ENCODE measurements at regions not wholly inside any gene's neighbourhood (a gene's known extent, or its start where the extent isn't known, plus 50 kb on each side); places are given as distances from the start of the nearest gene placed in this dataset.
"Not testable (repeated sequence)": the region's sequence is repeated elsewhere in the genome, so short reads cannot be mapped to it uniquely, and the experiment has no call there.

- not testable (repeated sequence) for DNase-seq (ENCODE audit: low spot score)
Measured at GRCh38 chr7:67674862-67675261, 678.2 kb downstream of the TYW1 start.

DNA sequence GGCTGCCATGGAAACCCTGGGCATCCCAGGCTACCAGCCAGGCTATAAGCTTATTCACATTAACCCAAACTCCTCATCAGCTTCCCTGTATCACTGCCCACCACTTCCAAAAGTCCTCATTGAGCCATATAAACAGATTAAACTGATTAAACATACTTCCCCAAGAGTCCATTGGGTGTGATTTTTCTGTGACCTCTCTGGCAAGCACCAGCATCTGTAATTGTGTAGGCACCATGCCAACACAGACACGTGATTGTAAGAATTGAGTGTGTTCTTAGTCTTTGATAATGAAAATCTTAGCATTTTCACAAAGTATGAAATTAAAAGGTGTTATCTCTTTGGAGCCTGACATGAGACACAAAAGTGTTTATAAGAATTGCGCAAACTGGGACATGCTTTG is 679.3 kb downstream of the TYW1 start:
- no peak for DNase-seq (ENCODE audit: low spot score)

GRCh38 chr7:67678419-67678818 is 681.8 kb downstream of the TYW1 start:
- no peak for DNase-seq (ENCODE audit: low spot score)

- no peak for DNase-seq (ENCODE audit: low spot score)
Measured at GRCh38 chr7:67683628-67684027, 687.0 kb downstream of the TYW1 start.

DNA sequence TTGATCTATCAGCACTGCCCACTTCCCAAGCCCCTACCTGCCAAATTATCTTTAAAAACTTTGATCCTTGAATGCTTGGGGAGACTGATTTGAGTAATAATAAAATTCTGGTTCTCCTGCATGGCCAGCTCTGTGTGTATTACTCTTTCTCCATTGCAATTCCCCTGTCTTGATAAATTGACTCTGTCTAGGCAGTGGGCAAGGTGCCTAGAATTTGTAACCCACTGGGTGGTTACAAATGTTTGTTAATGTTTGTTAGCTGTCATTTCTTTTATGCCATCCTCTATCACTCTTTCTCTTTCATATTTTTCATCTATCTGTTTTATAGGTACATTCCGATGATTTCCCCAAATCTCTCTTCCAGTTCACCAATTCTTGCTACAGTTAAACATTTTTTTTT is 694.1 kb downstream of the TYW1 start:
- DNase-seq (ENCODE audit: low spot score) = no peak

- no peak for DNase-seq (ENCODE audit: low spot score)
Measured at GRCh38 chr7:67692425-67692824, 695.8 kb downstream of the TYW1 start.

DNA sequence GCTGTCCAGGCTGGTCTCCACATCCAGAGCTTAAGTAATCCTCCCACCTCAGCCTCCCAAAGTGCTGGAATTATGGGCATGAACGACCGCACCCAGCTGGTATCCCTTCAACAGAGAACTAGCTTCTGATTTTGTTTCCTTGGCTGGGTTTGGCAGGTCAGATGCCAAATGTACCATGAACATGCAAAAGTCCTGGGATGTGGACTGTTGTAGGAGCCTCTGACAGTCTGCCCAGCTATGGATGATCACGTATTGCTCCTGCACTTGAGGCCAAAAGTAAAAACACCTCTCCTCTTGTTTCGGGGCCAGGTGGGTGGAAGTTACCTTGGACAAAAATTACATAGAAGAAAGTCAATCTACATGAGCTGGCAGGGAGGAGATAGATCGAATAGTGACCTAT is 699.5 kb downstream of the TYW1 start:
- DNase-seq (ENCODE audit: low spot score) = no peak

DNA sequence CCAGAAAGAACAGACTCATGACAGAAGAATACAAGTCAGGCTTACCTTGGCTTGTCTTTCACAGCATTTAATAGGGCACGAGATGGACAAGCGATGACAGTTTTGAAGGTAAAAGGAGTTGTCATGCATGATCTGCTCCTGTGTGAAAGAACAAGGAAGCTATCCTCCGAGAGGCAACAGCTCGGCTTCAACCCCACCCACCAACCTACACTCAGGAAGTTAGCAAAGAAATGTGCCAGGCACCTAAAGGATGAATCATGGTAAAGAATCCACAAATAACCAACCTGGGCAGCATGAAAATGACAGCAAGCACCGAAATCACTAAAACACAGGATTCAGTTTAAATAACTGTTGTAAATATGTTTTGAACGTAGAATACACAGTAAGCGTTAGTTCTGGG is 700.2 kb downstream of the TYW1 start:
- DNase-seq (ENCODE audit: low spot score) = peak; percentile 51

GRCh38 chr7:67698354-67698753 is 701.7 kb downstream of the TYW1 start:
- DNase-seq (ENCODE audit: low spot score) = no peak

- DNase-seq (ENCODE audit: low spot score) = no peak
Measured at GRCh38 chr7:67705850-67706249, 709.2 kb downstream of the TYW1 start.

- DNase-seq (ENCODE audit: low spot score) = no peak
Measured at GRCh38 chr7:67711706-67712105, 715.1 kb downstream of the TYW1 start.

GRCh38 chr7:67713451-67714056 is 716.9 kb downstream of the TYW1 start:
- DNase-seq (ENCODE audit: low spot score) = no peak

GRCh38 chr7:67716729-67717128 is 720.1 kb downstream of the TYW1 start:
- DNase-seq (ENCODE audit: low spot score) = no peak

- no peak for DNase-seq (ENCODE audit: low spot score)
Measured at GRCh38 chr7:67723591-67723990, 727.0 kb downstream of the TYW1 start.

DNA sequence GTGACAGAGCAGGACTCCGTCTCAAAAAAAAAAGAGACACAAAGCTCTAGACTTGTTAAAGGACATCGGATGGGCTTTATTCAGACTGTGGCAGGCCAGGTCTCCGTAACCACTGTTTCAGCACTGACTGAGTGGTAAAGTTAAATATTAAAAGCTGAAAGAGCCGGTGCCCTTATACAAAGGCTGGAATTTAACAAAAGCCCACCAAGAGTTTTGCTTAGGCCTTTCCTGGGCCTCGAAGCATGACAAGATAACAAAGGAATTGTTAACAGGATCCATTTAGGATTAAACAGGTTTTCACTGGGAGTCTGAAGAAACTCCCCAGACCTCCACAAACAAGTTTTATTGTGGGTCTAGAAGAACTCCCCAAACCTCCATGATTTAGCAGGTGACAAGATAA is 727.8 kb downstream of the TYW1 start:
- DNase-seq (ENCODE audit: low spot score) = no peak

- DNase-seq (ENCODE audit: low spot score) = no peak
Measured at GRCh38 chr7:67724955-67725354, 728.3 kb downstream of the TYW1 start.

GRCh38 chr7:67725423-67725822 is 728.8 kb downstream of the TYW1 start:
- no peak for DNase-seq (ENCODE audit: low spot score)

DNA sequence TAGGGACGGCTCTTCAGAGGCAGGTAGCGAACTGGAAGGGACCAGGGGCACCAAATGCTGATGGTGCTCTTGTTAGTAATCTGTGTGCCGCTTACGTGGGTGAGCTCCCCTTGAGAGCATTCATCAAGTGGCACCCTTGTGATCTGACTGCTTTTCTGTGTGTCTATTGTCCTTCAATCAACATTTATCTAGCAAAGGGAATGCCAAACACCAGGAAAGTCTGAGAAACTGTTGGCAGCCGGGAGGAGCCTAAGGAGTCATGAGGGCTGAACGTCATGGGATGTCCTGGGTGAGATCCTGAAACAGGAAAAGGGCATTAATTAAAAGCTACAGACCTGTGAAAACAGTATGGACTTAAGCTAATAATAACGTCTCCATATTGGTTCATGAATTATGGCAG is 733.1 kb downstream of the TYW1 start:
- no peak for DNase-seq (ENCODE audit: low spot score)

DNA sequence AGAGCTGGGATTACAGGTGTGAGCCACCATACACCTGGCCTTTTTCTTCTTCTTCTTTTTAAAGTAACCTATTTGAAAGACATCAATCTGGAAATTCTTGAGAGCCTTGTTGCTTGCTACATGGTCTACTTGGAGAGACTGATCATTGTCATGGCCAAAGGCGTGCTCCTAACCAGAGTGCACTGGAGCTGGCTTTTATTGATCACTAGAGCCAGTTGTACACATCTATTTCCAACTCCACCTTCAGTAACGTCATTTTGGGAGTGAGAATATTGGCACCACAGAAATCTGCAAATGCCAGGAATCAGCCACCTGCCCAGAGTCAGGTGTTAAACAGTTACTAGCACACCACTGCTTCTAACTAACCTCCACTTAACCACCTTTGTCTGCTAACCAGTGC is 735.1 kb downstream of the TYW1 start:
- no peak for DNase-seq (ENCODE audit: low spot score)

GRCh38 chr7:67732898-67733297 is 736.3 kb downstream of the TYW1 start:
- DNase-seq (ENCODE audit: low spot score) = no peak

GRCh38 chr7:67738145-67738544 is 741.5 kb downstream of the TYW1 start:
- no peak for DNase-seq (ENCODE audit: low spot score)

DNA sequence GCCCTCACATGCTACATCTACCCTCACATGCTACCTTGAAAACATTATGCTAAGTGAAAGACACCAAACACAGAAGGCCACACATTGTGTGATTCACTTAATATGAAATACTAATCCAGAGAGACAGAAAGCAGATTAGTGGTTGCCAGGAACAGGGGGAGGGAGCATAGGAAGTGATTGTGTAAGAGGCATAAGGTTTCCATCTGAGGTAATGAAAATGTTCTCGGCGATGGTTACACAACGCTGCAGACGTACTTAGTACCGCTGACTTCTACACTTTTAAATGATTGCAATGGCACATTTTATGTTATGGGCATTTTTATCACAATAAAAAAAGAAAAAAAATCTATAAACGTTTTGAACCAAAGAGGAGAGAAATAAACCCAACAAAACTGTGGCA is 742.3 kb downstream of the TYW1 start:
- DNase-seq (ENCODE audit: low spot score) = no peak

DNA sequence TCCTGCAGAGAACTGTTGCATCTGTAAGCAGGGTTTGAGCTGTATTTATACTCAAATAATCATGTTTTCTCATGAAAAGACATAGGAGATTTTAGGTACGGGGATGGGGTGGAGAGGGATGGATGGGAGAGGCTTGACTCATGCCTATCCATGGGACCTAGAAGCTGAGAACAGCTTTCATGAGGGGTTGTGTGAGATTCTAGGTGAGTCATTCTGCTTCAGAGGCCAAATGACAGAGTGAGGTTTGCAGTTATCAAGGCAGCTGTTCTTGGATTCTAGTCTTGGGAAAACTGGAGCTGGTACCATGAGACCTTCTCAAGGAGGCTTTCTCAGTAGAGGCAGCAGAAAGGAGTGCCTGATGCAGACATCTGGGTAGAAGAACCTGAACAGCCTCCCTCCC is 746.9 kb downstream of the TYW1 start:
- no peak for DNase-seq (ENCODE audit: low spot score)

DNA sequence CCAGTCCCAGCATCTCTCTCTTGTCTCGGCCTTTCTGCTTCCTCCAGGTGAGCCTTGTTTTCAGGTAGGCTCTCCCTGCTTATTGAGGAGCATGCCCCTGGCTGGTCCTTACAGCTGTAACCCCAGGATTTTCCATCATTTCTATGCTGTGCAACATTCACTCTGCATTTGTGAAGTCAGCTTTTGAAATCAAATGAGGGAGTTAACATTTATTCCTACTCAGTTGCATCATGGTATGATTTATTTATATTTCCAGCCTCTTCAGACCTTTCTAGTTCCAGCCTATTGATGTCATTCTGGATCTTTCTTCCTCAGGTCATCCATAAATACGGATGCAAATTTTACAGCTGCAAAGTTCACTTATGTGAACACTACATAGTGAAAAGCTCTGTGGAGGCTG is 755.6 kb downstream of the TYW1 start:
- no peak for DNase-seq (ENCODE audit: low spot score)

DNA sequence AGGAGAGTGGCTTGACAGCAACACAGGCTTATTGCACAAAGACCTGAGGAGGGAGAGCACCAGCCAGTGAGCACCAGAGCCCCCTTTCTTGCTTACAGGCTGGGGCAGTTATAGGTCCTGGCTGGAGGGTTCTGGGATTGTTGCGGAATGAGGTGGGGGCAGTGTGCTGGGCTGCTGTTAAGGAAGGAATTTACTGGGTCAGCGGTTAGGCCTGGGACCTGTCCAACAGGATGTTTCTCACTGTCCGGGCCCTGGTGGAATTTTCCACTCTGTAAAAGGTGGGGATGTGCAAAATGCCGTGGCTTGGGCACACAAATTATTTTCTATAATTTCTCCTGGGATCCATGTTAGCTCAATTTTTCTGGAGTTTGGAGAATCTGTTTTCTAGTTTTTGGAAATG is 757.3 kb downstream of the TYW1 start:
- no peak for DNase-seq (ENCODE audit: low spot score)

Data from ureter (tissue), 1 donor.